Astrocyte (in vitro differentiated cells and primary cell): ENCODE measurements at regions not wholly inside any gene's neighbourhood (a gene's known extent, or its start where the extent isn't known, plus 50 kb on each side); places are given as distances from the start of the nearest gene placed in this dataset.
A peak's percentile ranks its signal among the peaks of the same experiment; 100 is the strongest.

Experiments used
- DNase-seq: peaks from one replicate; pipeline ENCODE4 v3.0.0-alpha.2; 2010; ENCODE audit warnings: low read depth
- FAIRE-seq: peaks from 2 replicates; lab custom pipeline; 2011; peaks lifted over from hg19 to GRCh38; lab: Jason Lieb, UNC
- H2AFZ ChIP-seq: 2 replicates; pipeline ENCODE4 v1.6.0; 2012; ENCODE audit warnings: low read depth, low read length, inconsistent platforms
- H3K27ac ChIP-seq: 2 replicates; pipeline ENCODE4 v1.5.1; 2011; ENCODE audit warnings: low read depth, low read length, inconsistent platforms
- H3K27me3 ChIP-seq: 2 replicates; pipeline ENCODE4 v1.6.0; 2011; ENCODE audit warnings: low read length, inconsistent platforms; ENCODE audit not compliant: insufficient read depth
- H3K36me3 ChIP-seq: 2 replicates; pipeline ENCODE4 v1.5.1; 2011; ENCODE audit warnings: low read length, inconsistent platforms; ENCODE audit not compliant: insufficient read depth
- H3K4me1 ChIP-seq: 2 replicates; pipeline ENCODE4 v1.5.1; 2011; ENCODE audit warnings: low read length, inconsistent platforms; ENCODE audit not compliant: insufficient read depth
- H3K4me2 ChIP-seq: 2 replicates; pipeline ENCODE4 v1.6.0; 2012; ENCODE audit warnings: low read length, inconsistent platforms
- H3K4me3 ChIP-seq: 2 replicates; pipeline ENCODE4 v1.5.1; 2011; ENCODE audit warnings: low read depth, mild to moderate bottlenecking, low read length, inconsistent platforms; ENCODE audit not compliant: insufficient read depth
- H3K79me2 ChIP-seq: 2 replicates; pipeline ENCODE4 v1.6.0; 2012; ENCODE audit warnings: mild to moderate bottlenecking, low read length, inconsistent platforms; ENCODE audit not compliant: insufficient read depth
- H3K9ac ChIP-seq: 2 replicates; pipeline ENCODE4 v1.6.0; 2012; ENCODE audit warnings: mild to moderate bottlenecking, low read length, inconsistent platforms
- H3K9me3 ChIP-seq: 2 replicates; pipeline ENCODE4 v1.5.1; 2012; ENCODE audit warnings: low read depth, mild to moderate bottlenecking, low read length, inconsistent platforms; ENCODE audit not compliant: insufficient read depth
- H4K20me1 ChIP-seq: 2 replicates; pipeline ENCODE4 v1.6.0; 2012; ENCODE audit warnings: low read length, inconsistent platforms; ENCODE audit not compliant: insufficient read depth
- H3K27ac Mint-ChIP-seq: one replicate; pipeline ENCODE4 v1.8.0; 2021; ENCODE audit warnings: mild to moderate bottlenecking, mixed read lengths; ENCODE audit not compliant: unreplicated experiment
- H3K27me3 Mint-ChIP-seq: one replicate; pipeline ENCODE4 v1.8.0; 2021; ENCODE audit warnings: low read depth, mixed read lengths; ENCODE audit not compliant: unreplicated experiment
- H3K36me3 Mint-ChIP-seq: one replicate; pipeline ENCODE4 v1.8.0; 2021; ENCODE audit warnings: low read depth, mixed read lengths; ENCODE audit not compliant: unreplicated experiment
- H3K4me1 Mint-ChIP-seq: one replicate; pipeline ENCODE4 v1.8.0; 2021; ENCODE audit warnings: low read depth, mixed read lengths; ENCODE audit not compliant: unreplicated experiment
- H3K4me3 Mint-ChIP-seq: one replicate; pipeline ENCODE4 v1.8.0; 2021; ENCODE audit warnings: mild to moderate bottlenecking, moderate library complexity, mixed read lengths; ENCODE audit not compliant: unreplicated experiment
- H3K9me3 Mint-ChIP-seq: one replicate; pipeline ENCODE4 v1.8.0; 2021; ENCODE audit warnings: mild to moderate bottlenecking, mixed read lengths; ENCODE audit not compliant: unreplicated experiment
- CTCF ChIP-seq: IDR thresholded peaks from 2 replicates; pipeline ENCODE4 v1.5.1; 2011; ENCODE audit warnings: low read depth, mild to moderate bottlenecking, inconsistent platforms, low read length, moderate library complexity; ENCODE audit not compliant: insufficient read depth
- EZH2 ChIP-seq: IDR thresholded peaks from 2 replicates; pipeline ENCODE4 v1.6.1; 2012; ENCODE audit warnings: mild to moderate bottlenecking, low read length, inconsistent platforms; ENCODE audit not compliant: insufficient read depth

- Mint-ChIP-seq H3K27me3 (no peaks in the 10 kb centered on the region), H3K4me1 (peaks cover 16% of the 10 kb centered on the region), H3K36me3 (no peaks in the 10 kb centered on the region), H3K27ac (no peak overlapping the region), H3K9me3 (peaks cover 3% of the 10 kb centered on the region), H3K4me3 (no peak overlapping the region)
- Histone ChIP-seq H3K4me1 (peaks cover 6% of the 10 kb centered on the region), H3K4me2 (peak overlapping the region; percentile 15), H3K9ac (peak overlapping the region; percentile 33), H3K4me3 (no peak overlapping the region), H4K20me1 (no peaks in the 10 kb centered on the region), H3K36me3 (no peaks in the 10 kb centered on the region), H3K27ac (no peak overlapping the region), H2AFZ (no peak overlapping the region), H3K27me3 (no peaks in the 10 kb centered on the region), H3K9me3 (no peaks in the 10 kb centered on the region), H3K79me2 (no peaks in the 10 kb centered on the region)
- FAIRE-seq (peak; percentile 68), DNase-seq (peak; percentile 83)
- no peak for TF ChIP-seq CTCF
- TF ChIP-seq EZH2 = no peak
These were observed 177.5 kb downstream of the DACT1 start for GRCh38 chr14:58815161-58815701.

GRCh38 chr14:58815794-58816193, 178.0 kb downstream of the DACT1 start:
- Histone ChIP-seq H3K27ac (no peak overlapping the region), H3K79me2 (no peaks in the 10 kb centered on the region), H3K4me2 (no peak overlapping the region), H4K20me1 (no peaks in the 10 kb centered on the region), H3K4me3 (no peak overlapping the region), H3K9me3 (no peaks in the 10 kb centered on the region), H3K4me1 (peaks cover 6% of the 10 kb centered on the region), H3K36me3 (no peaks in the 10 kb centered on the region), H2AFZ (no peak overlapping the region), H3K9ac (no peak overlapping the region), H3K27me3 (no peaks in the 10 kb centered on the region)
- H3K9me3 Mint-ChIP-seq = peaks cover 3% of the 10 kb centered on the region
- no peak for DNase-seq
- H3K4me3 Mint-ChIP-seq = no peak overlapping the region
- H3K27me3 Mint-ChIP-seq = no peaks in the 10 kb centered on the region
- H3K4me1 Mint-ChIP-seq = peaks cover 16% of the 10 kb centered on the region
- H3K36me3 Mint-ChIP-seq = no peaks in the 10 kb centered on the region
- no peak for TF ChIP-seq EZH2
- no peak for TF ChIP-seq CTCF
- no peak overlapping the region for H3K27ac Mint-ChIP-seq
- no peak for FAIRE-seq

- no peak overlapping the region for H3K27ac Mint-ChIP-seq
- H4K20me1 ChIP-seq = no peaks in the 10 kb centered on the region
- no peaks in the 10 kb centered on the region for H3K27me3 Mint-ChIP-seq
- no peak overlapping the region for H3K4me3 Mint-ChIP-seq
- no peaks in the 10 kb centered on the region for H3K36me3 Mint-ChIP-seq
- H3K9me3 Mint-ChIP-seq = peaks cover 3% of the 10 kb centered on the region
- no peak overlapping the region for H3K9ac ChIP-seq
- H3K4me3 ChIP-seq = no peak overlapping the region
- FAIRE-seq (no peak), DNase-seq (no peak)
- no peaks in the 10 kb centered on the region for H3K79me2 ChIP-seq
- H3K4me2 ChIP-seq = no peak overlapping the region
- no peaks in the 10 kb centered on the region for H3K9me3 ChIP-seq
- no peak overlapping the region for H3K27ac ChIP-seq
- H2AFZ ChIP-seq = no peak overlapping the region
- peaks cover 19% of the 10 kb centered on the region for H3K4me1 Mint-ChIP-seq
- TF ChIP-seq CTCF = no peak
- H3K27me3 ChIP-seq = no peaks in the 10 kb centered on the region
- no peaks in the 10 kb centered on the region for H3K36me3 ChIP-seq
- peaks cover 6% of the 10 kb centered on the region for H3K4me1 ChIP-seq
These were observed 178.8 kb downstream of the DACT1 start for GRCh38 chr14:58816416-58817115.
